ENCODE measurements at regions not wholly inside any gene's neighbourhood (a gene's known extent, or its start where the extent isn't known, plus 50 kb on each side); places are given as distances from the start of the nearest gene placed in this dataset.
"Not testable (repeated sequence)": the region's sequence is repeated elsewhere in the genome, so short reads cannot be mapped to it uniquely, and the experiment has no call there.

- DNase-seq; H3K27ac Mint-ChIP-seq; H3K4me1 Mint-ChIP-seq (ENCODE audit: low read depth); H3K27me3 Mint-ChIP-seq; POLR2A ChIA-PET; CTCF ChIA-PET; H3K4me3 Mint-ChIP-seq; H3K36me3 Mint-ChIP-seq; intact Hi-C loops (cut with micrococcal nuclease): not testable (repeated sequence)
- peaks cover 15% of the 10 kb centered on the region for H3K9me3 Mint-ChIP-seq
Measured at GRCh38 chr13:18234451-18234850, 947.2 kb downstream of the TUBA3C start.

GRCh38 chr13:18233783-18234299, 947.8 kb downstream of the TUBA3C start:
- Mint-ChIP-seq H3K36me3 (no peaks in the 10 kb centered on the region), H3K4me1 (ENCODE audit: low read depth) (no peaks in the 10 kb centered on the region), H3K9me3 (peaks cover 15% of the 10 kb centered on the region), H3K4me3 (no peak overlapping the region), H3K27me3 (no peaks in the 10 kb centered on the region), H3K27ac (no peak overlapping the region)
- CTCF ChIA-PET, result no interaction called here
- DNase-seq, result no peak
- POLR2A ChIA-PET, result no interaction called here
- intact Hi-C loops (cut with micrococcal nuclease), result no loop called here

GRCh38 chr13:18232994-18233782, 948.4 kb downstream of the TUBA3C start:
- no peak overlapping the region for H3K4me3 Mint-ChIP-seq
- H3K27ac Mint-ChIP-seq, result no peak overlapping the region
- H3K4me1 Mint-ChIP-seq (ENCODE audit: low read depth), result no peaks in the 10 kb centered on the region
- no peaks in the 10 kb centered on the region for H3K36me3 Mint-ChIP-seq
- no peaks in the 10 kb centered on the region for H3K27me3 Mint-ChIP-seq
- no peak for DNase-seq
- POLR2A ChIA-PET, result no interaction called here
- intact Hi-C loops (cut with micrococcal nuclease), result no loop called here
- H3K9me3 Mint-ChIP-seq, result peaks cover 15% of the 10 kb centered on the region
- CTCF ChIA-PET, result no interaction called here

GRCh38 chr13:18232298-18232993, 949.2 kb downstream of the TUBA3C start:
- peaks cover 14% of the 10 kb centered on the region for H3K9me3 Mint-ChIP-seq
- H3K36me3 Mint-ChIP-seq, result no peaks in the 10 kb centered on the region
- ChIA-PET CTCF (no interaction called here), POLR2A (no interaction called here)
- no peak overlapping the region for H3K4me3 Mint-ChIP-seq
- H3K27me3 Mint-ChIP-seq, result no peaks in the 10 kb centered on the region
- H3K27ac Mint-ChIP-seq, result no peak overlapping the region
- intact Hi-C loops (cut with micrococcal nuclease), result no loop called here
- DNase-seq, result no peak
- H3K4me1 Mint-ChIP-seq (ENCODE audit: low read depth), result peaks cover 3% of the 10 kb centered on the region

GRCh38 chr13:18224411-18224810, 957.2 kb downstream of the TUBA3C start:
- intact Hi-C loops (cut with micrococcal nuclease); H3K4me3 Mint-ChIP-seq; H3K27ac Mint-ChIP-seq; H3K27me3 Mint-ChIP-seq; POLR2A ChIA-PET; H3K9me3 Mint-ChIP-seq; CTCF ChIA-PET; H3K36me3 Mint-ChIP-seq: not testable (repeated sequence)
- peaks cover 14% of the 10 kb centered on the region for H3K4me1 Mint-ChIP-seq (ENCODE audit: low read depth)
- DNase-seq, result peak; percentile 40

GRCh38 chr13:18214689-18215088, 966.9 kb downstream of the TUBA3C start:
- POLR2A ChIA-PET; H3K36me3 Mint-ChIP-seq; CTCF ChIA-PET; H3K4me3 Mint-ChIP-seq; intact Hi-C loops (cut with micrococcal nuclease); H3K4me1 Mint-ChIP-seq (ENCODE audit: low read depth); H3K27ac Mint-ChIP-seq; H3K27me3 Mint-ChIP-seq; DNase-seq: not testable (repeated sequence)
- H3K9me3 Mint-ChIP-seq, result peaks cover 11% of the 10 kb centered on the region

GRCh38 chr13:18213511-18213910, 968.1 kb downstream of the TUBA3C start:
- H3K36me3 Mint-ChIP-seq; H3K27ac Mint-ChIP-seq; H3K4me3 Mint-ChIP-seq; CTCF ChIA-PET; H3K4me1 Mint-ChIP-seq (ENCODE audit: low read depth); H3K27me3 Mint-ChIP-seq; POLR2A ChIA-PET; intact Hi-C loops (cut with micrococcal nuclease): not testable (repeated sequence)
- H3K9me3 Mint-ChIP-seq, result peaks cover 11% of the 10 kb centered on the region
- peak; percentile 33 for DNase-seq

- ChIA-PET POLR2A (no interaction called here), CTCF (no interaction called here)
- DNase-seq, result peak; percentile 41
- Mint-ChIP-seq H3K9me3 (peaks cover 11% of the 10 kb centered on the region), H3K36me3 (peaks cover 3% of the 10 kb centered on the region), H3K4me3 (no peak overlapping the region), H3K4me1 (ENCODE audit: low read depth) (no peaks in the 10 kb centered on the region), H3K27me3 (no peaks in the 10 kb centered on the region), H3K27ac (no peak overlapping the region)
- intact Hi-C loops (cut with micrococcal nuclease), result no loop called here
Measured at GRCh38 chr13:18212873-18213272, 968.8 kb downstream of the TUBA3C start.

GRCh38 chr13:18211752-18212560, 969.7 kb downstream of the TUBA3C start:
- DNase-seq, result peak; percentile 79
- H3K36me3 Mint-ChIP-seq, CTCF ChIA-PET: not testable (repeated sequence)

GRCh38 chr13:18204614-18205178, 976.9 kb downstream of the TUBA3C start:
- H3K27ac Mint-ChIP-seq; DNase-seq; POLR2A ChIA-PET; H3K4me3 Mint-ChIP-seq; H3K27me3 Mint-ChIP-seq; H3K4me1 Mint-ChIP-seq (ENCODE audit: low read depth); H3K9me3 Mint-ChIP-seq; intact Hi-C loops (cut with micrococcal nuclease); CTCF ChIA-PET; H3K36me3 Mint-ChIP-seq: not testable (repeated sequence)

More at GRCh38 chr13:18211752-18212560, 969.7 kb downstream of the TUBA3C start:
- H3K27me3 Mint-ChIP-seq; H3K4me1 Mint-ChIP-seq (ENCODE audit: low read depth); H3K4me3 Mint-ChIP-seq; intact Hi-C loops (cut with micrococcal nuclease); POLR2A ChIA-PET: not testable (repeated sequence)
- H3K27ac Mint-ChIP-seq, result peak overlapping the region; percentile 0
- H3K9me3 Mint-ChIP-seq, result peaks cover 11% of the 10 kb centered on the region

- not testable (repeated sequence) for H3K36me3 Mint-ChIP-seq
Measured at GRCh38 chr13:18195365-18195678, 986.3 kb downstream of the TUBA3C start.

GRCh38 chr13:18194631-18195364, 986.8 kb downstream of the TUBA3C start:
- H3K4me3 Mint-ChIP-seq; DNase-seq; H3K36me3 Mint-ChIP-seq; H3K27me3 Mint-ChIP-seq; H3K4me1 Mint-ChIP-seq (ENCODE audit: low read depth); intact Hi-C loops (cut with micrococcal nuclease); POLR2A ChIA-PET; CTCF ChIA-PET; H3K27ac Mint-ChIP-seq; H3K9me3 Mint-ChIP-seq: not testable (repeated sequence)

More at GRCh38 chr13:18195365-18195678, 986.3 kb downstream of the TUBA3C start:
- H3K27me3 Mint-ChIP-seq; intact Hi-C loops (cut with micrococcal nuclease); POLR2A ChIA-PET; H3K9me3 Mint-ChIP-seq; H3K4me3 Mint-ChIP-seq; H3K27ac Mint-ChIP-seq; H3K4me1 Mint-ChIP-seq (ENCODE audit: low read depth); DNase-seq; CTCF ChIA-PET: not testable (repeated sequence)

Data from activated CD4-positive, alpha-beta memory T cell treated with anti-CD3 and anti-CD28 coated beads for 36 hours (primary cell).